GM18870 (cell line): ENCODE measurements at regions not wholly inside any gene's neighbourhood (a gene's known extent, or its start where the extent isn't known, plus 50 kb on each side); places are given as distances from the start of the nearest gene placed in this dataset.
A peak's percentile ranks its signal among the peaks of the same experiment; 100 is the strongest.

Source experiments
- ATAC-seq: cut with Tn5 transposase; IDR thresholded peaks from one replicate; pipeline ENCODE4 v1.9.1; 2021; ENCODE audit warnings: moderate library complexity; ENCODE audit not compliant: unreplicated experiment

GRCh38 chrX:20350596-20350995 lies 83.9 kb upstream of the RPS6KA3 start:
- ATAC-seq, result no peak

GRCh38 chrX:20348139-20348538 lies 81.4 kb upstream of the RPS6KA3 start:
- ATAC-seq, result no peak

GRCh38 chrX:20347481-20347880 lies 80.8 kb upstream of the RPS6KA3 start:
- ATAC-seq, result no peak

GRCh38 chrX:20333672-20334071 lies 67.0 kb upstream of the RPS6KA3 start:
- no peak for ATAC-seq

GRCh38 chrX:20330545-20330944 lies 63.8 kb upstream of the RPS6KA3 start:
- ATAC-seq, result no peak

- no peak for ATAC-seq
Observed at GRCh38 chrX:20329435-20329834, 62.7 kb upstream of the RPS6KA3 start.

GRCh38 chrX:20325786-20326388 lies 59.2 kb upstream of the RPS6KA3 start:
- no peak for ATAC-seq

GRCh38 chrX:20322887-20323286 lies 56.2 kb upstream of the RPS6KA3 start:
- ATAC-seq, result no peak

GRCh38 chrX:20320461-20321159 lies 53.9 kb upstream of the RPS6KA3 start:
- peak; percentile 98 for ATAC-seq

GRCh38 chrX:20319054-20319453 lies 52.3 kb upstream of the RPS6KA3 start:
- ATAC-seq, result no peak

GRCh38 chrX:20317873-20318272 lies 51.2 kb upstream of the RPS6KA3 start:
- no peak for ATAC-seq
